ENCODE measurements at regions not wholly inside any gene's neighbourhood (a gene's known extent, or its start where the extent isn't known, plus 50 kb on each side); places are given as distances from the start of the nearest gene placed in this dataset.
"Not testable (repeated sequence)": the region's sequence is repeated elsewhere in the genome, so short reads cannot be mapped to it uniquely, and the experiment has no call there.

- DNase-seq, result no peak
These were observed 170.6 kb upstream of the MYT1L start for GRCh38 chr2:2501454-2502200.

- no peak for DNase-seq
These were observed 164.5 kb upstream of the MYT1L start for GRCh38 chr2:2495606-2496005.

GRCh38 chr2:2493496-2493895 is 162.4 kb upstream of the MYT1L start:
- no peak for DNase-seq

GRCh38 chr2:2492800-2493199 is 161.7 kb upstream of the MYT1L start:
- DNase-seq, result no peak

- DNase-seq, result no peak
These were observed 160.9 kb upstream of the MYT1L start for GRCh38 chr2:2491964-2492363.

- no peak for DNase-seq
These were observed 153.2 kb upstream of the MYT1L start for GRCh38 chr2:2484301-2484700.

GRCh38 chr2:2482851-2483250 is 151.8 kb upstream of the MYT1L start:
- no peak for DNase-seq

GRCh38 chr2:2472881-2473280 is 141.8 kb upstream of the MYT1L start:
- DNase-seq, result peak; percentile 71

GRCh38 chr2:2472044-2472443 is 141.0 kb upstream of the MYT1L start:
- DNase-seq, result no peak

GRCh38 chr2:2466534-2466933 is 135.5 kb upstream of the MYT1L start:
- DNase-seq, result no peak

- peak; percentile 92 for DNase-seq
These were observed 133.6 kb upstream of the MYT1L start for GRCh38 chr2:2464643-2465042.

- DNase-seq, result peak; percentile 49
These were observed 133.0 kb upstream of the MYT1L start for GRCh38 chr2:2464094-2464493.

- no peak for DNase-seq
These were observed 125.6 kb upstream of the MYT1L start for GRCh38 chr2:2456721-2457120.

- DNase-seq, result no peak
These were observed 124.1 kb upstream of the MYT1L start for GRCh38 chr2:2455151-2455550.

GRCh38 chr2:2452961-2453360 is 121.9 kb upstream of the MYT1L start:
- DNase-seq, result no peak

- DNase-seq, result not testable (repeated sequence)
These were observed 120.2 kb upstream of the MYT1L start for GRCh38 chr2:2451275-2451674.

- DNase-seq, result no peak
These were observed 117.1 kb upstream of the MYT1L start for GRCh38 chr2:2448178-2448577.

- DNase-seq, result no peak
These were observed 91.5 kb upstream of the MYT1L start for GRCh38 chr2:2422621-2423020.

- no peak for DNase-seq
These were observed 82.5 kb upstream of the MYT1L start for GRCh38 chr2:2413525-2413924.

GRCh38 chr2:2410987-2411386 is 79.9 kb upstream of the MYT1L start:
- no peak for DNase-seq

- no peak for DNase-seq
These were observed 78.4 kb upstream of the MYT1L start for GRCh38 chr2:2409481-2409880.

- no peak for DNase-seq
These were observed 74.7 kb upstream of the MYT1L start for GRCh38 chr2:2405780-2406179.

- no peak for DNase-seq
These were observed 69.4 kb upstream of the MYT1L start for GRCh38 chr2:2400286-2401038.

- no peak for DNase-seq
These were observed 68.3 kb upstream of the MYT1L start for GRCh38 chr2:2399396-2399795.

GRCh38 chr2:2392332-2392731 is 61.3 kb upstream of the MYT1L start:
- no peak for DNase-seq

Measured in NCI-H774 (cell line).